Bronchial epithelial cell (primary cell): ENCODE measurements at regions not wholly inside any gene's neighbourhood (a gene's known extent, or its start where the extent isn't known, plus 50 kb on each side); places are given as distances from the start of the nearest gene placed in this dataset.
"Not testable (repeated sequence)": the region's sequence is repeated elsewhere in the genome, so short reads cannot be mapped to it uniquely, and the experiment has no call there.

Experiments used
- DNase-seq: peaks from one replicate; pipeline ENCODE4 v3.0.0-alpha.2; 2010; ENCODE audit warnings: low read depth
- FAIRE-seq: peaks from 2 replicates; lab custom pipeline; 2011; peaks lifted over from hg19 to GRCh38; lab: Jason Lieb, UNC
- H3K27me3 ChIP-seq: 2 replicates; pipeline ENCODE4 v1.5.1; 2011; ENCODE audit warnings: low read length; ENCODE audit not compliant: control insufficient read depth, insufficient read depth
- H3K36me3 ChIP-seq: 2 replicates; pipeline ENCODE4 v1.5.1; 2011; ENCODE audit warnings: low read length; ENCODE audit not compliant: control insufficient read depth, insufficient read depth
- H3K4me3 ChIP-seq: 2 replicates; pipeline ENCODE4 v1.5.1; 2011; ENCODE audit warnings: mild to moderate bottlenecking, low read depth, low read length, control low read depth
- TF ChIP-seq, protein P1 (sequence below): IDR thresholded peaks from 2 replicates; pipeline ENCODE4 v1.5.1; 2011; ENCODE audit warnings: mild to moderate bottlenecking, moderate library complexity, low read length, control low read depth, inconsistent platforms; ENCODE audit not compliant: insufficient read depth, severe bottlenecking

- FAIRE-seq (no peak), DNase-seq (no peak)
- Histone ChIP-seq H3K36me3 (no peaks in the 10 kb centered on the region), H3K27me3 (no peaks in the 10 kb centered on the region), H3K4me3 (no peak overlapping the region)
- TF ChIP-seq, protein P1, sequence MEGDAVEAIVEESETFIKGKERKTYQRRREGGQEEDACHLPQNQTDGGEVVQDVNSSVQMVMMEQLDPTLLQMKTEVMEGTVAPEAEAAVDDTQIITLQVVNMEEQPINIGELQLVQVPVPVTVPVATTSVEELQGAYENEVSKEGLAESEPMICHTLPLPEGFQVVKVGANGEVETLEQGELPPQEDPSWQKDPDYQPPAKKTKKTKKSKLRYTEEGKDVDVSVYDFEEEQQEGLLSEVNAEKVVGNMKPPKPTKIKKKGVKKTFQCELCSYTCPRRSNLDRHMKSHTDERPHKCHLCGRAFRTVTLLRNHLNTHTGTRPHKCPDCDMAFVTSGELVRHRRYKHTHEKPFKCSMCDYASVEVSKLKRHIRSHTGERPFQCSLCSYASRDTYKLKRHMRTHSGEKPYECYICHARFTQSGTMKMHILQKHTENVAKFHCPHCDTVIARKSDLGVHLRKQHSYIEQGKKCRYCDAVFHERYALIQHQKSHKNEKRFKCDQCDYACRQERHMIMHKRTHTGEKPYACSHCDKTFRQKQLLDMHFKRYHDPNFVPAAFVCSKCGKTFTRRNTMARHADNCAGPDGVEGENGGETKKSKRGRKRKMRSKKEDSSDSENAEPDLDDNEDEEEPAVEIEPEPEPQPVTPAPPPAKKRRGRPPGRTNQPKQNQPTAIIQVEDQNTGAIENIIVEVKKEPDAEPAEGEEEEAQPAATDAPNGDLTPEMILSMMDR: no peak
Measured at GRCh38 chr2:136693966-136694365, 71.4 kb upstream of the THSD7B start.

DNA sequence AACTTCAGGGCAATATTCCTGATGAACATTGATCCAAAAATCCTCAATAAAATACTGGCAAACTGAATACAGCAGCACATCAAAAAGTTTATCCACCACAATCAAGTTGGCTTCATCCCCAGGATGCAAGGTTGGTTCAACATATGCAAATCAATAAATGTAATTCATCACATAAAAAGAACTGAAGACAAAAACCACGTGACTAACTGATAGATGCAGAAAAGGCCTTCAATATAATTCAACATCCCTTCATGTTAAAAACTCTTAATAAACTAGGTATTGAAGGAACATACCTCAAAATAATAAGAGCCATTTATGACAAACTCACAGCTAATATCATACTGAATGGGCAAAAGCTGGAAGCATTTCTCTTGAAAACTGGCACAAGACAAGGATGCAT, 85.3 kb upstream of the THSD7B start:
- DNase-seq, H3K4me3 ChIP-seq, FAIRE-seq, H3K36me3 ChIP-seq, H3K27me3 ChIP-seq: not testable (repeated sequence)

- no peaks in the 10 kb centered on the region for H3K36me3 ChIP-seq
- DNase-seq: no peak
- no peak overlapping the region for H3K4me3 ChIP-seq
- FAIRE-seq: peak; percentile 32
- no peaks in the 10 kb centered on the region for H3K27me3 ChIP-seq
- TF ChIP-seq, protein P1: no peak
Measured at GRCh38 chr2:136665736-136666135, 99.6 kb upstream of the THSD7B start.

- Histone ChIP-seq H3K4me3 (no peak overlapping the region), H3K36me3 (no peaks in the 10 kb centered on the region), H3K27me3 (no peaks in the 10 kb centered on the region)
- TF ChIP-seq, protein P1: no peak
- FAIRE-seq (no peak), DNase-seq (no peak)
Measured at GRCh38 chr2:136664713-136665405, 100.5 kb upstream of the THSD7B start.

DNA sequence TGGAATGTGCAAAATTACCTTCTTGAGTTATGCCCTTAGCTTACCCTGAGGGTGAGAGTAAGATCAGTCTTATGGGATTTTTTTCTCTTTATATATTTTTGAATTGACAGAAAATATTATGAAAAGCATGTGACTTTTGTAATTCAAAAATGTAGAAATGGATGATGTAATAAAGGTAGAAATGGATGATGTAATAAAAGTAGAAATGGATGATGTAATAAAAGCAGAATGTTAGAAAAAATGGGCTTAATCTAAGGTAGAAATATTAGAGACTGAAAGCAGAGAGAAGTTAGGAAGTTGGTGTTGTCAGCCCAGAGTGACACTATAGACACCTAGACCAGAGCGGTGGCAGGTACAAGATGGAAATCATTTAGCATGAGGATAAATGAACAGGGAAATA, 107.1 kb upstream of the THSD7B start:
- no peaks in the 10 kb centered on the region for H3K27me3 ChIP-seq
- H3K4me3 ChIP-seq: no peak overlapping the region
- FAIRE-seq (no peak), DNase-seq (no peak)
- TF ChIP-seq, protein P1: no peak
- no peaks in the 10 kb centered on the region for H3K36me3 ChIP-seq

DNA sequence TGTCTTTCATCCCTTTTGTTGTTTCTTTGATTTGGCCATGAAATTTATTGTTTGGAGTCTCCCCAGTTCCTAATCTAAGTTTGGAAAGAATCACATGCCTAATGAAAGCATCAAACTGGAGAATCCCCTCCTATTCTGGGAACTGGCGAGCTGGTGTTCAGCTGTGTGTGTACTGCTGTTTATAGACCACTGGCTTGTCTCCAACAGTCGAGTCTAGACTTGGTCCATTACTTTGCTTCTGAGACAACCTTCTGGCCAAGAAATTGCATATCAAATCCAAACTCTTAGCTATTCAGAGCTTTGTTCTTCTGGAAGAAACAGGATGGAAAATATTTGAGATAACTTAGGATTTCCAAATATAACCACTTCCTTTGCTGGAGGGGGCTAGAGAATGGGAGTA, 111.5 kb upstream of the THSD7B start:
- H3K36me3 ChIP-seq: no peaks in the 10 kb centered on the region
- DNase-seq (no peak), FAIRE-seq (no peak)
- no peak overlapping the region for H3K4me3 ChIP-seq
- H3K27me3 ChIP-seq: no peaks in the 10 kb centered on the region
- TF ChIP-seq, protein P1: no peak
